GM10266 (cell line): ENCODE measurements at regions not wholly inside any gene's neighbourhood (a gene's known extent, or its start where the extent isn't known, plus 50 kb on each side); places are given as distances from the start of the nearest gene placed in this dataset.

Source experiments
- DNase-seq: peaks from one replicate; pipeline ENCODE4 v3.0.0; 2012; ENCODE audit errors: extremely low spot score
- CTCF ChIP-seq: IDR thresholded peaks from 2 replicates; pipeline ENCODE4 v1.5.1; 2012; ENCODE audit warnings: mild to moderate bottlenecking, low read depth; ENCODE audit not compliant: control insufficient read depth, insufficient read depth; ENCODE audit errors: missing control alignments

GRCh38 chr4:174110180-174110579 is 173.3 kb downstream of the FBXO8 start:
- no peak for DNase-seq
- no peak for TF ChIP-seq CTCF

- DNase-seq, result no peak
- no peak for TF ChIP-seq CTCF
Observed at GRCh38 chr4:174107746-174108354, 175.6 kb downstream of the FBXO8 start.

DNA sequence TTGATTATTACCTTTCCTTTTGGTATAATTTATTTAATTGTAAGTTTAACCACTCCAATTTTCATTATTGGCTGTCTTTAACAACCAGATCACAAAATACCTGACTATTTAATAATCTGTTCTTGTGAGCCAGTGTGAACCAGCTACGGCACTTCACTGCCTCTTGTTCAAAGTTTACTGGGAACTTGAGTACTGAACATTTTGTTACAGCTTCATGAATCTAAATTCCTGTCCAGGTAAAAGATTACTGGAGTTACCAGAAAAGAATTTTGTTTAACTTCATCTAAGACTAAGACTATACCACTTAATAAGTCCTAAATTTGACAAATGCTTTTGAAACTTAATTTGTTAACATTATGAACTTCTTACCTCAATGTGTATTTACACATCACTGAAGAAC is 178.3 kb downstream of the FBXO8 start:
- TF ChIP-seq CTCF, result no peak
- DNase-seq, result no peak

GRCh38 chr4:174100910-174101309 is 182.6 kb downstream of the FBXO8 start:
- no peak for DNase-seq
- TF ChIP-seq CTCF, result no peak

DNA sequence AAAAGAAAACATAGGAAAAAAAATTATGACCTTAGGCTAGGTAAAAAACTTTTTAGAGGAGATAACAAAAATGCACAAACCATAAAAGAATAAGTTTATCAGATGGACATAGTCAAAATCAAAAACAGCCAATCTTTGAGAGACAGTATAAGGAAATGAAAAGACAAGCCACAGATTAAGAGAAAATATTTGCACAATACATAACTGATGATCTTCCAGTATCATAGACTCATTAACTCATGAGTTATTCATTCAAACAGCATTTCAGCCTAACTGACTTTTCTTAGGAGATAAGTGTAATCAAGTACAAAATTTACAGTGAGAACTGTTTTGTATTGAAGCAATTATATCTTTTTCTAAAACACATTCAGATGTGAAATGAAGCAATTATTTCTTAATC is 183.8 kb downstream of the FBXO8 start:
- TF ChIP-seq CTCF, result no peak
- DNase-seq, result no peak

DNA sequence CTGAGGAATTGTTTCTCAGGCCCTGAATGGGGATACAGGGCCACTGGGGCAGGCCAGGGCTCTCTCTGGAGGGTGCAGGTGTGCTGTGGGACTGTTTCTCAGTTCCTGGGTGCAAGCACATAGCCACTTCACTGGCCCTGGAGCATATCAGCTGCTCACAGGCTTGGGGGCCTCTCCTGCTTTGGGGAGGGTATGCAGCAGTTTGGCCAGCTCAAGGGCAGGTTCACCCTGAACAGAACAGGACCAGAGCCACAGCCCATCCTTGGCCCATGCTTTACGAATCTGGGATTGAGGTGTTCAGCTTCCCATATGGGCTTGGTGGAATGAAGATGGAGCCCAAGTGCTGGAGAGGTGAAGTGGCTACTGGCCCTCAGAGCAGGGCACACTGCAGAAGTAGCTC is 186.5 kb downstream of the FBXO8 start:
- TF ChIP-seq CTCF, result no peak
- no peak for DNase-seq

GRCh38 chr4:174096456-174096855 is 187.0 kb downstream of the FBXO8 start:
- no peak for TF ChIP-seq CTCF
- no peak for DNase-seq
